Neural progenitor cell (in vitro differentiated cells): ENCODE measurements at regions not wholly inside any gene's neighbourhood (a gene's known extent, or its start where the extent isn't known, plus 50 kb on each side); places are given as distances from the start of the nearest gene placed in this dataset.

ENCODE experiments used
- EZH2 ChIP-seq: fragments of 200-600 bp; sonication (generic); IDR thresholded peaks from 2 replicates; pipeline ENCODE4 v1.6.1; 2017; ENCODE audit warnings: antibody characterized with exemption, mild to moderate bottlenecking, moderate library complexity
- TF ChIP-seq, protein P1 (sequence below): fragments of 200-600 bp; sonication (generic); IDR thresholded peaks from 2 replicates; pipeline ENCODE4 v1.5.1; 2017; ENCODE audit warnings: antibody characterized with exemption, mild to moderate bottlenecking

DNA sequence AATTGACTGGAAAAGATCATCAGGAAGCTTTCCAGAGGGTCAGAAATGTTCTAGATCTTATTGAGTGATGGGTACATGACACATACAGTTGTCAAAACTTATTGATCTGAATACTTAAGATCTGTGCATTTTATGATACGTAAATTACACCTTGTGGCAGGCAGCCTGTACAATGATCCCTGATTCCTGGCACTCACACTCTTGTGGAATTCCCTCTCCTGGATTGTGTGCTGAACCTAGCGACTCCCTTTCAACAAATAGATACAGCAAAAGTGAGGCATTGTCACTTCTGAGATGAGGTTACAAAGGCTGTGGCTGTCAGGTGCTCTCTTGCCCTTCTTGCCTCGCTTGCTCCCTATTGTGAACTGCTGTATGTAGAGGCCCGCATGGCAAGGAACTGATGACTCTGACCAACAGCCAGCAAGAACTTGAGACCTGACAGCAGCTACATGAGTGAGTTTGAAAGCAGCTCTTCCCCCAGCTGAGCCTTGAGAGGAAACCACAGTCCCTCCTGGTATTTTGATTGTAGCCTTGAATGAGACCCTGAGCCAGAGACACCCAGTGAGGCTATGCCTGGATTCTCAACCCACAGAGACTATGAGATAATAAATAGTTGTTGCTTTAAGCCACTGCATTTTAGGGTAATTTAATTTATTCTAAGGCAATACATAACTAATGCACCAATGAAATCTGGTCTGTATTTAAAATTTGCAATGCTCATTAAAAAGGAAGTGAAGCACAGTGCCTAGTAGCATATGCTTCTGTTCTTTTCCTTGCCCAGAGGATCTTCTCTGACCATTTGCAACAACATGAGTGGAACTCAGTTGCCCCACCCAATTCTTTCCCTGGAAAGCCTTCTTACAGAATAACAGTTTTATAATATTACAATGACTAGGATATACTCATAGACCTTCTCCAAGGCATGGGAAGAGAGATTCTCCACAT lies 60.5 kb upstream of the IZUMO1R start:
- TF ChIP-seq, protein P1, sequence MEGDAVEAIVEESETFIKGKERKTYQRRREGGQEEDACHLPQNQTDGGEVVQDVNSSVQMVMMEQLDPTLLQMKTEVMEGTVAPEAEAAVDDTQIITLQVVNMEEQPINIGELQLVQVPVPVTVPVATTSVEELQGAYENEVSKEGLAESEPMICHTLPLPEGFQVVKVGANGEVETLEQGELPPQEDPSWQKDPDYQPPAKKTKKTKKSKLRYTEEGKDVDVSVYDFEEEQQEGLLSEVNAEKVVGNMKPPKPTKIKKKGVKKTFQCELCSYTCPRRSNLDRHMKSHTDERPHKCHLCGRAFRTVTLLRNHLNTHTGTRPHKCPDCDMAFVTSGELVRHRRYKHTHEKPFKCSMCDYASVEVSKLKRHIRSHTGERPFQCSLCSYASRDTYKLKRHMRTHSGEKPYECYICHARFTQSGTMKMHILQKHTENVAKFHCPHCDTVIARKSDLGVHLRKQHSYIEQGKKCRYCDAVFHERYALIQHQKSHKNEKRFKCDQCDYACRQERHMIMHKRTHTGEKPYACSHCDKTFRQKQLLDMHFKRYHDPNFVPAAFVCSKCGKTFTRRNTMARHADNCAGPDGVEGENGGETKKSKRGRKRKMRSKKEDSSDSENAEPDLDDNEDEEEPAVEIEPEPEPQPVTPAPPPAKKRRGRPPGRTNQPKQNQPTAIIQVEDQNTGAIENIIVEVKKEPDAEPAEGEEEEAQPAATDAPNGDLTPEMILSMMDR = no peak
- TF ChIP-seq EZH2 = no peak
